NCI-H82 (cell line): ENCODE measurements at regions not wholly inside any gene's neighbourhood (a gene's known extent, or its start where the extent isn't known, plus 50 kb on each side); places are given as distances from the start of the nearest gene placed in this dataset.

ENCODE experiments used
- DNase-seq: peaks from one replicate; lab custom pipeline; 2025; lab: John Stamatoyannopoulos, UW

DNA sequence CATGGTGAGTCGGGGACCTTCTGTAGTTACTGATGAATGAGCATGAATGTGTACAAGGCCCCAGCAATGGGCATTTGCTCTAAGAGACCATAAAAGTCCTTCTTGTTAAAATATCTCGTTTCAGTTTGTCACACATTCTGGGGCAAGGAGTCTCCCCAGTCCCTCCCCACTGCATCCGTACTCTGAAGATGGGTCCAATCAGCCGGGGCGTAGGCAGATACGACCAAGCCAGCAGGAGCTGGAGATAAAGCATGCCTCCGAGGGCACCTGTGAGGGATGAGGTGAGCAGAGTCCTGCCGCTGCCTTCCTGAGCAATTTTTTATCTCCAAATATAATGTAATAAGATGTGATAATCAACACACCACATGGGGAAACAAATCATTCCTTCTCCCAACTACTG is 528.5 kb downstream of the BCL11B start:
- DNase-seq: no peak

DNA sequence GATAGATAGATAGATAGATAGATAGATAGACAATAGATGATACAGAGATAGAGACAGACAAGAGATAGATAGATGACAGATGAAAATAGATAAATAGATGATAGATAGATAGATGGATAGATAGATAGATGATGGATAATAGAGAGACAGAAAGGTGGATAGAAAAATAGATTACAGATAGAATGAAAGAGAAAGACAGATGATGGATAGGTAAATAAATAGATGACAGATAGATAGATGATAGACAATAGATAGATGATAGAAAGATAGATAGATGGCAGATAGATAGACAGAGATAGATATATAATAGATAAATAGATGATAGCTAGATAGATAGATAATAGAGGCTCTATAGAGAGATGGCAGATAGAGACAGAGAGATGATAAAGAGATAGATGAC is 523.0 kb downstream of the BCL11B start:
- DNase-seq: no peak

DNA sequence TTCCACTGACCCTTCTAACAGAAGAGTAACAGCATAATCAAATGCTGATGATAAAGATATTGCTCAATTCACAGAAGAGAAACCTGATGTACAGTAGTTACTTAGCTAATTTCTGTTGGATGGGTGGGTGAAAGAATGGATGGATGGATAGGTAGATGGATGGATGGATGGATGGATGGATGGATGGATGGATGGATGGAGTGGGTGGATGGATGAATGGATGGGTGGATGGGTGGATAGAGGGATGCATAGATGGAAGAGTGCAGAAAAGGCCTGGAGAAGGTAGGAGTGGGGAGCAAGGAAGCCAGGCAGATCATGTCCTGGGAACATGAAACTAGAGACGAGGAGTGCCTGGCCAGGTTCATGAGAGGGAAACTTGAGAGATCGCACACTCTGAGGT is 520.9 kb downstream of the BCL11B start:
- DNase-seq: no peak

DNA sequence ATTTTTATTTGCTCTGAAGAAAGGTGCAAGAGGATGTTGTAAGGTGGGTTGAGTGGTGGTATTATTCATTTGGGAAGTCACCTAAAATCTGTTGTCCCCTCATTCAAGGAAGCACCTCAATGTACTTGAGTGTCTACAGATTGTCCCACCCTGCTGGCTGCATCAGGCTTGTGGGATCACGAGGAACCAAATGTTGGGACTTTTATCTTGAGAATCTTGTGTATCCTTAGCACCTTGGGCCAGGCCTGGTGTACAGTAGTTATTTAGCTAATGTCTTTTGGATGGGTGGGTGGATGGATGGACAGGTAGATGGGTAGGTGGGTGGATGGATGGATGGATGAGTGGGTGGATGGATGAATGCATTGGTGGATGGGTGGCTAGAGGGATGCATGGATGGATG is 519.3 kb downstream of the BCL11B start:
- no peak for DNase-seq

DNA sequence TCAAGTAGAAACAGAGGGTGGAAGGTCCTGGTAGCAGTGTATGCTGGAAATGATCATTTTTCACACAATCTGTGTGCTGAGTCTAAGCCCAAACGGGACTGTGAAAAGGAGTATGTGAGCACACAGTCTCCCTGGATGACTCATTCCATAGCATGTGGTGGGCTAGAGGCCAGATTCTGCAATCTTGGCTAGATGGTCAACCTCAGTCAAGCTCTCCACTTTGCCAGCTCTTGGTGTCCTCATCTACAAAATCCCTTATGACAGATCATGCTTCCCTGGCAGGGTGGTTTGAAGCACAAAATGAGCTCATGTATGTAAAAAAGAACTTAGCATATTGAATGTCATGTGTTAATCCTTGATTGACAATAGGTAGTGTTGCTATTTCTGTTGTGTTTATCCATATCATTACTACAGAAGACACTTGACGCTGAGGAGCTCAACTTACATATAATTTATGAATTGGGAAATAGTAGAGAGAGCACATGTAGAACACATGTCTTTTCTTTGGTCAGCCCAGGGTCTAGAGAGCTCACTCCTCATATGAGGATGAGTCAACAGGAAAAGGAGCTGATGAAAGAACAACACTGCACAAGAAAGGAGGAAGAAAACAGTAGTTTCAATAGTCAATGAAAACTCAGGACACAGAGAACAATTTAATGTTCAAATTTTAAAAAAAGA is 517.5 kb downstream of the BCL11B start:
- no peak for DNase-seq

DNA sequence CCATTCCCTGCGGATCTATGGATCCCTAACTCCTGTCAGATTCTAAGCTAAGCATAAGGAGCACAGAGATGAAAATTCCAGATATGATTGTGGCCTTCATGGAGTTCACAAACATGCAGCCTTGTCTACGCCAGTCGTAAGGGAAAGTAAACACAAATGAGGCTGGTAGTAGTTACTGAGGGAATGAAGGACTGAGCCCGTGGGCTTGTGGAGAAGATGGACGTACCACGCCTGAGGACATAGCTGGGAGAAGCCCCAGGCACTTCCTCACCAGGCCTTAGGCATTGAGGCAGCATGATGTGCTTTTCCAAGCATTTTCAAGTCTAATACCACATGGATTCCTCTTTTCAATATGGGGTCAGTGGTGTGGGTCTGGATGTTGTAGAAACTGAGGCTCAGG is 515.2 kb downstream of the BCL11B start:
- DNase-seq: no peak

DNA sequence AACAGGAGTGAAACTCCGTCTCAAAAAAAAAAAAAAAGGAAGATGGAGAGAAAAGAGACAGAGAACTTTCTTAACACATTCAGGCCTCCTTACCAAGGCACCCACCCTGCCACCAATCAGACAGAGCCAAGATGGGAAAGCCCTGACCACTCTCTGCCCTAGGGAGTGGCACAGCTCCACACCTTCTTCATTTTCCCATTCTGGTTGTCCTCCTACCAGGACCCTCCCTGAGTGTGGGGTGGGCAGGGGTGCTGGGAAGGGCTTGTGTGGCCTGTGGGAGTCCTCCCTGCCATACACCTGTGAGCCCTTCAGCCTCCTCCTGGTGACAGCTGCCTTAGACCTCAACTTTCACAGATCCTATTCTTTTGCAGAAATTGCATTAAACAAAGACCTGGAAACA is 513.6 kb downstream of the BCL11B start:
- DNase-seq: no peak

DNA sequence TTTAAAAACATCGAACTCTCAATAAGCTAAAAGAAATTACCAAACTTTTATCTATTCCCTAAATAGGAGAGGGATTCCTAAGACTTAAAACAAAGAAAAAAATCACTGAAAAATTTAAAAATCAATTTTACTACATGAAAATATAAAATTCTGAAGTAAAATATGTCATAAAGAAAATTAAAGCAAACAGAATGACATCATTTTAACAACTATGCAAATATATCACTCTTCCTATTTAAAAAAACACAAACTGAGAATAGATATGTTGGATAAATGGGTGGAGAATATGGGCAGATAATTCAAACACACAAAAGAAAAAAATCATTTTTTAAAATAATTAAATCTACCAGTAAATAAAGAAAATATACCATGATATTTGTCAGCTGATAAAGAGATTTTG is 510.0 kb downstream of the BCL11B start:
- no peak for DNase-seq

DNA sequence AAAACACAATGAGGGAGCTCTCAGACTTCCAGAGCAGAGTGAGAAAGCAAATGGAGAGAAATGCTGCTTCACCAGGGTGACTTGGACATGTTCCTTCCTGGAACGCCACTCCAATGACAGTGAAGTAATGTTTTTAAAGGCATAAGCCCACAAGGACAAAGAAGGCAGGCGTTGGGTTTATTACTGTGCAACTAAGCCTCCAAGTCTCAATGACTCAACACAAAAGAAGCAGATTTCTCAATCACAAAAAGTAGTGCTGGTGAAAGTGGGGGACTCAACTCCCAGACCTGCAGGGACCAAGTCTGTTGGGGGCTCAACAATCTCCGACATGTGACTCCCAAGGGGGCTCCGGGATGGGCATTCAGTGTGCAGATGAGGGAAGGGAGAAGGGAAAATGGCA is 505.2 kb downstream of the BCL11B start:
- no peak for DNase-seq

DNA sequence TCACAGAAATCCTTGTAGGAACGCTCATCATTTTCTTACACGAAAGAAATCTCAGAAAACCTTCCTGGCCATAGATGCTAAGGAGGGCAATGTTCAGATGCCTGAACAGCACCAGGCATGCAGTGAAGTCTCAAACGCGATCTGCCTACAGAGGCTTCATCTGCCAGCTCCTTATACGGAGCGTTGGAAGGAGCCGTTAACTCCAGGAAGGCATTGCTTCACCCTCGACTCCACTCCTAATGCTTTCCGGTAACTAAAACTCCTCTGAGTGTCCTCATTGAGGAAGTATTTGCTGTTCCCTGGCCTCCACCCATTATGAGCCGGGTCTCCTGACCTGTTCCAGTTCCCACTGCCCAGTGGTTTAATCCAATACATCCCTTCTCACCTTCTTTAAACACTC is 502.7 kb downstream of the BCL11B start:
- DNase-seq: no peak

DNA sequence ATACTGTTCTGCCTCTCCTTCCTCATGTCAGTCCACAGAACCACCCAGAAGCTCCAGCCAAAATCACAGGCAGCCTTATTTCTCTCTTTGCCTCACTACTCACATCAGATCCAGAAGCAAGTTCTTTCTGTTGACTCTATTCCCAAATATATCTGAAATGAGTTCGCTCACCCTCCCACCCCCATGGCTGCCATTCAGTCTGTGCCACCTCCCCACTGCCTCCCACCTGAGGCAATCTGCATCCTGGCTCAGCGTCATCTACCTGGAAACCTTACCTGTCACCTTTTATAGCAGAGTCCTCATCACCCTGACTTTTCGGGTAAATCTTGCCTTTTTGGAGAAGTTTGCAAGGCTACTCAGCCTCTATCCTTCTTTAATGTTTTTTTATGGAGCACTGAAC is 501.8 kb downstream of the BCL11B start:
- no peak for DNase-seq

DNA sequence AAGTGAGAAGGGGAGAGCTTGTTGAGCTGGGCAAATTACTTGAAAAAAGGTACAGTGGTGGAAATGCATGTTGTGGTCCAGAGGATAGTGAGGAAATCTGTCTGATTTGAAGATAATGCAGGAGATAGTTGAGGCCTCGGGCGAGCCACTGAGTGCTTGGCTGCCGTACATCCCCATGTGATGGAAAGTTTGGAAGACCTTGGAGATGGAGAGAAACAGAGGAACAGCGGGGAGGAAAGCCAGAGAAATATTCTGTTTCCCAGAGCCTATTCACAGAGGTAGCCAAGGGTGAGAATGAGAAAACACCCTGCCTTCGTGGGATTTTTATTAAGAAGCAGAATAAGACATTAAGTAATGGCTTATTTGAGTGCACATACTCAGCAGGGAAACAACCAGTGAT is 498.2 kb downstream of the BCL11B start:
- DNase-seq: no peak

DNA sequence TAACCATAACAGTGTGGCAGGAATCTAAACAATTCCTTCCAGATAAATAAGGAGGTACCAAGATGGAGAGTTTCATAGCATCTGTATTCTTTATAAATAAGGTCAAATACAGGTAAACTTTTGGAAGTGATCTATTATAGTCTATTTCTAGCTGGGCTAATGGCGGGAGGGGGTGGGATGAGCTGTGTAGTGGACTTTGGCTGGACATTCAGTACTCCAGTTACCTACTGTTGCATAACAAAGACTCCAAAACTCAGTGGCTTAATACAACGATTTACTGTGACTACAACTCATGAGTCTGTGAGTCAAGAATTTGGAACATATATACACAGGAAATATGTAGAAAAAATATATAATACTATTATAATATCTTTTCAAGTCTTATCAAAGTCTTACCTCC is 496.1 kb downstream of the BCL11B start:
- DNase-seq: no peak

DNA sequence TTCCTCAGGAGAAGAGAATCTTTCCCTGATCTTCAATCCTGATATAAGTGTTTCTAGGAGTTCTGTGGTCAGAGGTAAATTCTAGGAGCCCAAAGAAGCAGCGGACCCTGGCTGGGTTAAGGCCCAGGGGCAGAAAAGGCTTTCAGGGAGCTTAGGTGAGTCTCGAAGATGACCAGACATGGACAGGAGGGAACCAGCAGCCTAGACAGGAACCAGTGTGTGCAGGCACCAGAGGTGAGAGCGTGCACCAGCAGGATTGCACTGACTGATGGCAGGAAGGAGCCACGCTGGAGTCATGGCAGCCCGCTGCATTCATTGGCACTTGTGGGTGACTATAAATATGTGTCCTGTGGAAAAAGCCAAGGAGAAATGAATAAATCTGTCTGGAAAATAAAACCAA is 489.9 kb downstream of the BCL11B start:
- no peak for DNase-seq

DNA sequence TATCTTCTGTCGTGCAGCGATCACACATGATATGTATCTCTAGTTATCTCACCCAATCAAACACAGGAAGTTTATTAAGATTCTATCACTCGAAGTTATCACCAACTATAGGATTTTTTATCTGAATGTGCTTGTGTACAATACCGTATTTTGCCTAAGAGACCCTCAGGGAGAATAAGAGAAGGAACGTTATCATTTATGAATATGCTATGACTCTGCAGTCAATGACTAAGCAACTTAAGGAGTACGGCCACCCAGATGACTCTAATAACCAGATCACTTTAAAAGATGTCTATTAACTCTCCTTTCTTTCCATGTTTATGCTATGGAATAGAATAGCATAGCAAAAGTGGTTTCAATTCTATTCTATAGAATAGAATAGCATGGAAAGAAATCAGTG is 486.4 kb downstream of the BCL11B start:
- DNase-seq: no peak

DNA sequence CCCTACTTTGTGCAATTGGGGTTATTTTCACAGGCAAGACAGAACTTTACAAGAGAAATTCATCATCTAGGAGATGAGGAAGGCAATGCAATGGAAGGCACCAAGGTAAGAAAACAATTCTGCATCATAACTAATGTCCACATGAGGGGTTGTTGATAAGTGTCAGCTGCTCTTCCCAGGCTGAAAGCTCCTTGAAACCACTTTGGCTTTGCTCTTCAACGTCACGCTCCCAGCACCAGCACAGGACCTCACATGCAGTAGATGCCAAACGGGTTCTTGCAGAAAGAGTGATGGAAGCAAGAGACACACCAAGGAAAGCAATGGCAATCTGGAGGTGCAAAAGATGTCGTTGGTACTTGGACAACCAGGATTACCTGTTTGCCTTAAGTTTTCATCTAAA is 485.5 kb downstream of the BCL11B start:
- DNase-seq: no peak

DNA sequence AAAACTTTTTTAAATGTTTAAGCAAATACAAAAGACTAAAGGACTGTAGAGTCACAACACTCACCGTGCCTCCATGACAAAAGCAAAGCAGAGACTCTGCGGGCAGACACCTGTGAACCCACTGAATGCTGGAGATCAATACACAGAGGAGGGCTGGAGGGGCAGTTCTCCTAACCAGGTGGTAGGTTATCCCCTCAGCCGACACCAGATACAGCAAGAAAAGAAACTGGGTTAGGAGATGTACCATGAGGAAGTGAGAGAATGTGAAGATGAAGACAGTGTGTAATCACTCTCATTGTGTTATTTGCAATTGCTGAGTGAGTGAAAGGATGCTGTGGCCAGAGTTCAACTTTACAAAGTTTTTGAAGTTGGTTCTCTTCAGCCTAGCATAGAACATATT is 480.3 kb downstream of the BCL11B start:
- DNase-seq: no peak

DNA sequence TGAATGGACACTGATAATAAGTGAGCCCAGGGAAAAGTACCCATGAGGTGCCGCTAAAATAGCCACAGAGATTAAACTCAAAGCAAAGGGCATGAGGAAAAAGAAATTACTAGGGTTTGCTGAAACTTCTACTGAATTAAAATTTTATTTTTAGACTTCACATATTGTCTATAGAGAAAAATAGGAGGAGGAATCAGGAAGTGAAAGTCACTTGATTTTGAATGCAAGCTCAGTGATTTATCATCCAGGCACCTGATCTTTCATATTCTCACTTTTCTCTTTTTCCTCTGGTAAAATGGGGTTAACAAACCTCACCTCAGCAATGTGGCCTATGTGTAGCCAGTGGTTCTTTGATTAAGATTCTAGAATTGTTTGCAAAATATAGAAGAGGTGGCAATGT is 479.8 kb downstream of the BCL11B start:
- no peak for DNase-seq

DNA sequence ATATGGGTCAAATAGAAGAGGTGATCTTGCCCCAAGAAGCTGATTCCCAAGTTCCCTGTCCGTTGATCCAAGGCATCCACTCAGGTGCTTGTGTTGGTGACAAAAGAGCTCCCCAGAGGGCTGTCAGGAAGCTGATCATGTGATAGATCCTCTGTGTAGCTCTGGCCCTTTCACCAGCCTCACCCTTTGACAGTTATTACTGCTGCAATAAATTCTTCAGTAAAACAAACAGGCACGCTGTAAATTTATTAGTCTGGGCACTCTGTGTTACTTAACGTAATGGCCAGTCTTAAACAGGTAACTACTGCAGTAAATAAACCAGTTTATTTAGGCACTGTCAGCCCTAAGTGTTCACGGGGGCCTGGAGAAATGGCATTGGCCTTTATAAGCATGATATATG is 473.9 kb downstream of the BCL11B start:
- DNase-seq: no peak

DNA sequence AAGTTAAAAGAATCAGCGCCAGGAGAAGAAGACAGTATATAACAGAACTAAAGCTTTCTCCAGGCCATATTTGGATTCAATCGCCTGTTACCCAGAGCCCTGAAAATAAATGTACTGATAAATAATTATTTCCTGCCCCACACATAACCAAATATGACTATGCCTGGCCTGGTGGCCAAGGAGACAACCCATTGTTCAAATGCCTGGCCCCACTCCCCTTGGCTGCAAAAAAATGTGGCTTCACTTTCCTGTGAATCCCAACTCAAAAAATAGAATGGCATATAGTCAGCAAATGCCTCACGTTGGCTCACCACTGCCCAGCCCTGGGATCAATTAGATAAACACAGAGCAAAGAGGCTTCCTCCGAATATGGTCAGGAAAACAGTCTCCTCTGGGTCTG is 472.1 kb downstream of the BCL11B start:
- no peak for DNase-seq

DNA sequence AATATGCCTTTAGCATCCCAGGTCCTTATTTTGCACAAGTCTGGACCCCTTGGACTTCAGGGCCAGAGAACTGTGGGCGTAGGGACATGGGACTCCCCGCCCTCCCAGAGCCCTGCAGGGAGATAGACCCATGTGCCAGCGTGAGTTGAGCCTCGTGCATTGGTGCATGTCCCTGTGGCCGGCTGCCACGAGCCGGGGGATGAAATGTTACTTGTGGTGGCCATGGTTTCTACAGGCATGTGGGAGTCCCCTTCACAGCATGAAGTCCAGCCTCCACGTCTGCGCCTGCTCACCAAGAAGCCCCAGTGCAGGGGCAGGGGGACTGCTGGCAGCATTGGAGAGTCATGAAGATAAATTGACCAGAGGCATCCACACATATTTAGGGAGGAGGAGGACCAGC is 470.0 kb downstream of the BCL11B start:
- DNase-seq: no peak

DNA sequence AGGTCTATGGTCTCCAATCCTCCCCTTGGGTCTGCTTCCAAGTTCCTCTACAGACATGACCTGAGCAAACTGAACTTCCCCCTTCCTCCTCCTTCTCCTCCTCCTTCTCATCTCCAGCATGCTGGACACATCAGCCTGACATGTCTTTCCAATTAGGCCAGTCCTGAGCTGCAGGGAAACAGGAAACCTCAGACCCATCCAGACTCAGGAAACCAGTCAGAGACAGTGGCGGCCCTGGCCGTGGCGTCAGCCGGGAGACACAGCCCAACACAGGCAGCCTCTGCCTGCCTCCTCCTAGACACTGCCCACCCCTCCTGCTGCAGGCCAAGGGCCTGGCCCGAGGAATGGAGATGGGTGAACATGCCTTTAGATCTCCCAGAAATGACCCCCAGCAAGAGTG is 468.8 kb downstream of the BCL11B start:
- no peak for DNase-seq

DNA sequence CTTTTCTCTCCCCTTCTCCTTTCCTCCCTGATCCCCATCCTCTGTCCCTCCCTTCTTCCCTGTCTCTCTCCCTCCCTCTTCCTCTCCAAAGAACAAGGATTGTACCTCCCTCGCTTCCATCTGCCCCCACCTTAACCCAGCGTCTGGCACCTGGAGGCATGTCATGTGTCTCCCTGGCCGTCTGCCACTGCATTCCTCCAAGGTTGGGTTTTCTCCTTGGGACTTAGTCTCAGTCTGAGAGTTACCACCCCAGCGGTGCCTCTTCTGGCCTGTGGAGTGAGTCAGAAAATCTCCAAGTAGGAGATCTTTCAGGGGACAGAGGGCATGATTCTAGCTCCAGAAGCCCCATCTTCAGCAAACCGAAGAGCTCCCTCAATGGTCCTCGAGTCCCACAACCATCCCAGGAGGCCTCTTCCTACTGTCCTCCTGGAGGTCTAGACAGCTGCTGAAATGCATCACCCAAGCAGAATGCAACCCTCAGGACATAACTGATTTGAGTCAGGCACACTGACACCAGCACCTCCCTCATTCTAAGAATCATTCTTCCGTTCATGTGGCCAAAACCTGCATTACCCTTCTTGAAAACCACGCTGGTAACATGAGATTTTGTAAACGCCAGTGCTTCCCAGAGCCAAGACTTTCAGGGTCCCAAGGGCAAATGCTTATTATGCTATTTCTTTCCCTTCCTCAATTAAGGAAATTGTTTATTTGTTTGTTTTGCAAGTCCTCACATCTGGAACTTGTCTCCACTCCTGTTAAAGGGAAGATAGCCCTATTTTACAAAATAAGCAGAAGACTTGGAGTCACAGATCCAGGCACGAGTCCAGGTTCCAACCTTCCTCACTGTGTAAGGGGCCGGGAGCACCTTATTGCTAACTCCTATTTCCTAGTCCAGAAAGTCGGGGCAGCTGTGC is 463.2 kb downstream of the BCL11B start:
- DNase-seq: no peak

DNA sequence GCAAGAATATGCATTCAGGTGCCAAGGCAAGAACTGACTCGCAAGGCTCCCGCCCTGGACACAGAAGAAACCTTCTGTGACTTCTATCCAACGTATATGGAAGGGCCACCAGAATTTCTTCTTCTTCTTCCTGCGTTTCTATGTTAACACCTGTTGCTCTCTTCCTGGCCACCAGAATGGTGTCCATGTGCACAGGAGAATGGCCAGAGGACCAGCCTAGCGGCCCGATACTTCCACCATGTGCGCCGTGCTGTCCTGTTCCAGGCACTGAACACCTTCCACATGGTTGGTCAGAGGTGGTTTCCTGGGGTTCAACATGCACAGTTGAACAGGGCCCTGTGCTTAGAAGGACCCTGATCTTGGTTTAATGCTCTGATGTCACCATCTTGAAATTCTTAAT is 455.8 kb downstream of the BCL11B start:
- DNase-seq: no peak
